Inflammatory macrophage (primary cell): ENCODE measurements at regions not wholly inside any gene's neighbourhood (a gene's known extent, or its start where the extent isn't known, plus 50 kb on each side); places are given as distances from the start of the nearest gene placed in this dataset.
"Not testable (repeated sequence)": the region's sequence is repeated elsewhere in the genome, so short reads cannot be mapped to it uniquely, and the experiment has no call there.

Experiments
- DNase-seq, 2 donors: peaks; one replicate each; pipeline ENCODE4 v3.0.0-alpha.2; 2020 to 2022

DNA sequence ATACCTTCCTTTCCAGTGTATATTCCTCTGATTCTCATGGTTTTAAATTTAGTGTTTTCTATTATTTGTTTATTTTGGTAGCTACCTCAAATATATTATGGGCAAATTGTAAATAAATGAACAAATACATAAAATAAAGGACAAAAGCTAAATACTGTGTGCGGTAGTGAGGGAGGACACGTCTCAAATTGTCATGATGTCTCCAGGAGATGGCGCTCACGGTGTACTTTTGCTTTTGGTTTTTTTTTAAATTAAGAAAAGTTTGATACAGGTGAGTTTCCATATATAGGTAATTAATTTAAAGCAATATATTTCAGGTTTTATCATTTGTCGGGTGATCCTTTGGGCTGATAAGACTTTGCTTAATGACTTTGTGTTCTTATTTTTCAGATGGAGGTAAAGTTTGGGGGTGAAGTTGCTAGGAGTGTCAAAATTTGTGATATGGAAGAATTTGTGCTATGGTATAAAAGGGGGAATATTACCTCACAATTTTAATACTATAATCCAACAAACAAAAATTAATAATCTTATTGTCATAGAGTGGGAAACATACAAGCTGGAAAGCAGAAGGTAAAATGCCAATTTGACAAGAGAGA lies 68.4 kb upstream of the TMEM229A start:
- no peak for DNase-seq

DNA sequence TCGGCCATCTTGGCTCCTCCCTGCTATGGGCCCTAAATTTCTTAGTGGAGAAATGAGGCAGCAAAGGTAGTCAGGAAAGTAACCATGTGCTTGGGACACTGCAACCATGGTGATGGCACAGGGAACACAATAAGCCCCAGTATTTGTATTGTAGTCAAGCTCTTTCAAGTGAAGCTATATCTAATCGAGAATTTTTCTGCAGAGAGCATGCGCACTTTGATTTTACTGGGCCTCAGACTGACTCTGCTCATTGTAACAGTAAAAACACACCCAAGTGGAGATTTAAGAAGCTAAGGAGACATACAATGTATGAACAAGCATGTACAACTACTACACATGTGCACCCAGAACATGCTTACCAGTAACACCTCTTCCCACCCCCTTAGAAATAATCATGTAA lies 67.3 kb upstream of the TMEM229A start:
- no peak for DNase-seq

DNA sequence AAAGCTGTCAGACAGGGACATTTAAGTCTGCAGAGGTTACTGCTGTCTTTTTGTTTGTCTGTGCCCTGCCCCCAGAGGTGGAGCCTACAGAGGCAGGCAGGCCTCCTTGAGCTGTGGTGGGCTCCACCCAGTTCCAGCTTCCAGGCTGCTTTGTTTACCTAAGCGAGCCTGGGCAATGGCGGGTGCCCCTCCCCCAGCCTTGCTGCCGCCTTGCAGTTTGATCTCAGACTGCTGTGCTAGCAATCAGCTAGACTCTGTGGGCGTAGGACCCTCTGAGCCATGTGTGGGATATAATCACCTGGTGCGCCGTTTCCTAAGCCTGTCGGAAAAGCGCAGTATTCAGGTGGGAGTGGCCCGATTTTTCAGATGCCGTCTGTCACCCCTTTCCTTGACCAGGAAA lies 66.7 kb upstream of the TMEM229A start:
- DNase-seq: not testable (repeated sequence)

DNA sequence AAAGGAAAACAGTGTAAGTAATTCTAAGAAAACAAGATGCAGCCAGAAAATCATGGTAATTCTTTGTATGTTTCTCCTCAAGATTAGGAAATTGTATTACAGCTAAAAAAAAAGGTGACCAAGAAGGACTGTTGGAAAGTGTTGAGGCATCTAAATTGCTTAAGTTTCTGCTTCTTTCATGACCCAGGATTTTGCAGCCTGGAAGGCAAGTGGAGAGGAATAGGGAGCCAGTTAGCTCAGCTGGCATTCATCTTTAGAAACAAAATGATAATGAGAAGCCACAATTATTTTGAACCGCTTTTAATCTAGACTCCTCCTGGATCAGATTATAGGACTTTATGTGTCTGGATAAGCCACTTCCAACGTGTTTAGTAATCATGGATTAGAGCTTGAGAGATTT lies 56.8 kb upstream of the TMEM229A start:
- DNase-seq: no peak

DNA sequence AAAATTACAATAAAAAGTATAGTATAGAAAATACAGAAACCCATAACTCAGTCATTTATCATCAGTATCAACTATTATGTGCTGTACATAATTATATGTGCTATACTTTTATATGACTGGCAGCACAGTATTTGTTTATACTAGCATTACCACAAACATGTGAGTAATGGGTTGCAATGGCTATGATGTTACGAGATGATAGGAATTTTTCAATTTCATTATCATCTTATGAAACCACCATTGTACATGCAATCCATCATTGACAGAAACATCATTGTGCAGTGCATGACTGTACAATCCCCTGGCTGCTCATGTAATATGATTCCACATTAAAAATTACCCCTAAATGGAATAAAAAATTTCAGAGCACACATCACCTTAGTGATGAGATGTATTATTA lies 55.7 kb upstream of the TMEM229A start:
- no peak for DNase-seq

DNA sequence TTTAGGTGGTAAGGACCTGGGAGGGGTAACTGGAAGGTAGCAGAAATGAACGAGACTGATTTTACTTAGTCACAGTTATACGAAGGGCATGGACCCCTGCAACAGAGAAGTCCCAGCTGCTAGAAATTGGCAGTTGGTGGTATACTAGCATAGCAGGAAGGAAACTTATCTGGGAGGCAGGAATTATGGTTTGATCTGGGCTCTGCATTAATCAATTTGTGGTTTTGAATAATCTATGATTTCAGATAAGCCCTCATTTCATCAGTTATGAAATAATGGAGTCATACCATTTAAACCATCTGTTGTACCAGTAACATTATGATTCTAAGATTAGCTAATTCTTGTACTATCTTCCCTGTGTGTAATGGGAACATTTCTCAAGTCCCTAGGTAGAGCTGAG lies 54.0 kb upstream of the TMEM229A start:
- no peak for DNase-seq

DNA sequence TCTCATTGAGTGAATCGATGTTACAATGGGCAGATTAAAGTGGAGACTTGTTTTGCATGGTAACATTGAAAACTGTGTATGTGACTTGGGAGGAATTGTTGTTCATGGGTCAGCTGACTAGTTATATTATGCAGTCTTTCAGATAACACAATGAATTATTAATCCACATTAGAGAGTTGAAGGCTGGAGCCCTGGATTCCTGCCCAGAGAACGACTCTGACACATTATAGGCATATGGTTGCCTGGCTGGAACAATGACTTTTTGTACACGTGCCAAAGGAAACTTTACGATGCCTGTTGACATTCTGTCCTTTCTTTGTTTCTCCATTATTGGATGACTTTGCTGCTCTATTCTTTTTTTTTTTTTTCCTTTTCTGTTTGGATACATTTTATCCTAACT lies 52.3 kb upstream of the TMEM229A start:
- DNase-seq: no peak

DNA sequence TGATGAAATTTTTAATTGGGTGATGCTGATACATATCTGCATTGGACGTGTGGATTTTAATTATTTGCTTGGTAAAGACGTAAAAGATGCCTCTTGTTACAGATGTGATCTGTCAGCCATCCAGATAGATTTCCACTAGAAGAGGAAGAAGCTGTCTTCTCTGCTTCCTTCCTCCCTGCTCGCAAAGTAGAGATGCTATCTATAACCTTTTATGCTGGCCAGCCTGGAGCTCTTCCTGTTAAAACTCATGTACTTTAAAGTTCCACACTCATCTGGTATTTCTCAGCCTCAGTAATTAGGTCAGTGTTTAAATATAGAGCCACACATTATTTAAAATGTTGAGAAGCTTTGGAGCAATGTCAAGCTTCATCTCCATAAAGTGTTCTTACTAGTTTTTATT lies 51.2 kb upstream of the TMEM229A start:
- DNase-seq: no peak
